GM19463 (cell line): ENCODE measurements at regions not wholly inside any gene's neighbourhood (a gene's known extent, or its start where the extent isn't known, plus 50 kb on each side); places are given as distances from the start of the nearest gene placed in this dataset.

ENCODE experiments used
- ATAC-seq: cut with Tn5 transposase; IDR thresholded peaks from one replicate; pipeline ENCODE4 v1.9.1; 2021; ENCODE audit warnings: mild to moderate bottlenecking, moderate library complexity; ENCODE audit not compliant: unreplicated experiment

DNA sequence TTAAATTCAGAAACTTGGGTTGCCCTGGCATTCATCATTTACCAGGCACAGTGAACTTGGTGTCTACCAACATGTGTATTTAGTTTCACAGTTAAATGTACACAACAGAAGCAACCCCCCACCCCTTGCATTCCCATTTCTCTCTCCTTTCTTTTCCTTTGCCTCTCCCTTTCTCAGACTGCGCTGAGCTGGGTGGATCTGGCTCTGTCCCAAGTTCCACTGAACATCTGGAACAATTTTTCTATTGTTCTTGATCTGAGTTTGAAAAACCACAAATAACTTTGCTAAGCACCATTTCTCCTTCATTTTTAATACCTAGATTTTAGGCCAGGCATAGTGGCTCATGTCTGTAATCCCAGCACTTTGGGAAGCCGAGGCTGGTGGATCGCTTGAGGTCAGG, 242.2 kb downstream of the ABHD5 start:
- no peak for ATAC-seq

DNA sequence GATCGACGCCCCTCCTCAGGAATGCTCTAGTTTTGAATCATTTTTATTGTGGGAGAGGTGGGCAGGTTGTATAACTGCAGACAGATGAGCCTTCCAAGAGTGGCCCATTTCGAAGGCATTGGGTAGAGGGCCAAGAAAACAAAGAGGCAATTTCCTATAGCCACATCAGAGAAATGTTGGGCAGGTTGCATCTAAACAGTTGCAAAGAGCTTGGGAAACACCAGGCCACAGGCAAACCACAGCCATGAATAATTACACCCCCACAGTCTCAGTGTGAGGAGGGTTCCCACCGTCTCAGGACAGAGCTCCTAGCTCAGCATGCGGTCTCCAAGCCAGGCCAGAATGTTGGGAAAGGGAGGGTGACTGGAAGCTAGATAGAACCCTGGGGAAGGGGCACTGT, 257.3 kb downstream of the ABHD5 start:
- ATAC-seq, result no peak

DNA sequence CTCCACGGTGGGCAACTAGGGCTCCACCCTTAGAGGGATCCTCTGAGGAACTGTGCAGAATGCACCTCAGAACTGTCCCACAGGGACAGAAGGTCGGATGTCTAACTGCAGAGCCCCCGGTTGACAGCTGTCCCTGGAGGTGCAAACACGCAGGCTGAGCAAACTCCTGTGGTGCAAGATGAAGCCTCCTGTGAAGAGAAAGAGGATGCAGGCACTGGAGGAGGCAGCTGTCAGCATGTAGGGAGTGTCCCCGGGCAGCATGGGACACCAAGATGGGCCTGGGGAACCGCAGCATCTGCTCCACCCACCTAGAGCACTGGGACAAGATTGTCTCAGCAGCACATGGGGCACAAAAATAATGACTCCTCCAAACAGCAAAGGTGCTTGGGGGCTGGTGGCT, 258.9 kb downstream of the ABHD5 start:
- no peak for ATAC-seq

- no peak for ATAC-seq
Measured at GRCh38 chr3:43950775-43951174, 260.0 kb downstream of the ABHD5 start.

DNA sequence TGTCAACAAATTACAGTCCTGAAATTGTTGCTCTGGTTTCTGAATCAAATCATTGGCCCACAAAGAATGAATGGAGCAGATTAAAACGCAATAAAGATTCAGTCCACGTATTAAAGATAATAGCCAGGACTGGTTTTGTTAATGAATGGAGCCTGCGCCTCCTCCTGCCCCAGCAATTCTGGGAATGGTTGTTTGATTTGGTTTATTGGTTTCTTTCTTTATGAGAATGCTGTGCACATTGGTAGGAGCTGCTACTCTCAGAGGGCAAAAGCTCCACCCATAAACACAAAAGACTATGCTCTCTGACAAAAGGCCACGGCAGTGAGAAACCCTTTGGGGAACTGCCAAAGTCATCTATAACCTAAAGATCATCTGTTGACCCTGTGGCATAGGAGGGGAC, 261.1 kb downstream of the ABHD5 start:
- ATAC-seq, result no peak

DNA sequence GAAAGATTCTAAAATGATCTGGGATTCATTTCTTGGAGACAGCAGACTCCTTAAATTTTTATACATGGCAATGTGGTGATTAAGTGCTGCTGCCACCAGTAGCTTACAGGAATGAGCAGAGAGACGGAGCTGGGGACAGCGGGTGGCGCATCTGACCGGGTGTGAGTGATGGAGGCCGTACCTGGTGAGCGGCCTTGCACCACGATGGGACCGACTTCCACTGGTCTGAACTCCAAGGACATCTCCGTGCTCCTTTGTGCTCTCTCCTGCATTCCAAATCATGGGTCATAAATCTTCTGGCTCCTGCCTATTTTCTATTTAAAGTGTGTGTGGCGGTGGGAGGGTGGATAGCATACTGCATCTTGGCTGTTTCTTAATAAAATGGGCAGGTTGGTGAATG, 262.6 kb downstream of the ABHD5 start:
- ATAC-seq, result no peak

DNA sequence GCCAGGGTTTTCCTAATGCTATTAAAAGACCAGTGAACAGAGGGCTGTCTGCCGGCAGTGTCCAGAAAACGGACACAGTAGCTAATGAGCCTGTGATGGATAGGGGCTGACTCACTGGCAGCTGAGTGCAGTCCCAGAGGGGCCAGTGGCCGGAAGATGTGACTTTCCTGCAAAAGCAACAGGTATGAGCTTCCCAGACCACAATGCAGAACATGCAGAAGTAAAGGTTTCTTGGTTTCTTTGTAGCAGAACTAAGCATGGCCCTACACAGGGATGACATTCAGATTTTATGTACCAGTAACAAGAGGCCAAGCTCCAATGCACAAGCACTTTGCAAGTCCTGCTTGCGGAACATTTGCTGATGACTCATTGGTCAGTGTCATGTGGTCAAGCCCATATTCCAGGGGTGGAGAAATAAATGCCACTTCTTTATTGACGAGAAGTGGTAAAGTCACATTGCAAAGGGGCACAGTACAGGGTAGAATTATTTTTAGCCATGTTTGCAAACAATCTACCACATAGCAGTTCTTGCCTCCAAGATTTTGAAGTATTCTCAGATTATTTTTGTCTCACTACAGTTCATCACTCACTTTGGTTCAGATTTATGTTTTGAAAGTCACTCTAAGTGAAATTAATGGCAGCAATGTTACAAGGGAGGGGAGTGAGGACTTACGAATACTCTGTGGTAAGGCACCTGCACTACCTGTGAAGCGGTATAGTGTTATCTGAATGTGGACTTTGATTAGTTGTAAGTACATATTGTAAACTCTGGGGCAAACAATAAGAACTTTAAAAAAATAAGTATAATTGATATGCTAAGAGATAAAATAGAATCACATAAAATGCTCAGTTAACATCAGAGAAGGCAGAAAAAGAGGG, 263.3 kb downstream of the ABHD5 start:
- ATAC-seq, result no peak

- no peak for ATAC-seq
Measured at GRCh38 chr3:43956945-43957344, 266.2 kb downstream of the ABHD5 start.

- peak; percentile 69 for ATAC-seq
Measured at GRCh38 chr3:43957553-43957952, 266.8 kb downstream of the ABHD5 start.

- peak; percentile 53 for ATAC-seq
Measured at GRCh38 chr3:43958005-43958770, 267.4 kb downstream of the ABHD5 start.

DNA sequence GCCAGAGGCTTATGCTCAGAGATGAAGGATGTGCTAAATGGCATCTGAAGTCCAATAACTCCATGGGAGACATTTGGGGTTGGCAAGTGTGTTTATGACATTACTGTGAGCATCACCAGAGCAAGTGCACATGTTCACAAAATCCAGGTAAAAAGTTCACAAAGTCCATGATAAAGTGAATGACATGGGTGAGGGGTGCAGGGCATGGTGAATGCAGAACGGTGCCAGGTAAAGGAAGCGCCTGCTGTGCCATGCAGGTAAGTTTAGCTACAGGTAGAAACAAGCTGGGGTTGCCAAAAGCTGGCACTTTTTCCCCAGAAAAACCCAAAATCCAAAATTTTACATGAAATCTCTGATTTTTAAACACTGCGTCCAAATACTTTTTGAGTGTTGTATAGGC, 268.2 kb downstream of the ABHD5 start:
- no peak for ATAC-seq

DNA sequence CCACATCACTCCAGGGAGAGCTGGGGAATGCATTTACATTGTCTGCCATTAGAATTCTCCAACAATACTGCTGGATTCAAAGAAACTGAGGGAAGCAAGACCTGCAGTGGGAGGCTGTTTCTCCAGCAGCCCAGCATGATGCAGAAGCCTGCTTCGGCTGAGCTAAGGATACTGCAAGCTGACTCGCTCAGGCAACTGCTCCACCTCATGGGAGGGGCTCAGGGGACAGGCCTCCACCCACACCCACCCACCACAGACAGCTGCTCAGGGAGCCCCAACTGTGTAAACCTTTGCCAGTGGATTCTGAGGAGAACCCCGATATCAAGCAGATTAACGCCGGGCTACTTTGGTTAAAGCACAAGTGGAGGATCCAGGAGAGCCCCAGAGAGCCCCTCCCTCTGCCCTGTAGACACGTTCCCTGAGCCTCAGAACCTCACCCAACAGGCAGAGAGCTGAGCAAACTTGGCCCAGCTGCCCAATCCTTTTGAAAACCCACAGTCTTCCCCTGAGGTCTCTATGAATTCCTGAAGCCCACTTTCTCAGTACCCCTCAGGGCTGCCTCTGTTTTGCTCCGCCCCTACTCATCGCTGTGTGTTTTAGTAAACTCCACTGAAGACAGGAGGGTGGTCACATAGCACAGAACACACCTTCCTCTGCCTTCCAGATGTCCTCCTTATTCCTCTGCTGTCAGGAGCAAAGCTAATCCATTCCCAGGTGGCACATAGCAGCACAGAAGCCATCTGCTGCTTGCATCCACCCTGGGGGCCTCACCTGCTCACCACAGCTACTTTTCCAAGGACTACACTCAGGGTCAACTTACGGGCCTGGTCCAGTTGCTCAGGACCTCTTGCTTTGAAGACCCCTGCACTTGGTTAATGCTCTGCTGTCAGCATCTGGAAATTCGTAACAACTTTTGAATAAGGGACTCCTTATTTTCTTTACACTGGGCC, 269.0 kb downstream of the ABHD5 start:
- no peak for ATAC-seq

GRCh38 chr3:43960448-43960840, 269.7 kb downstream of the ABHD5 start:
- ATAC-seq, result no peak

- ATAC-seq, result no peak
Measured at GRCh38 chr3:43962043-43962442, 271.3 kb downstream of the ABHD5 start.

DNA sequence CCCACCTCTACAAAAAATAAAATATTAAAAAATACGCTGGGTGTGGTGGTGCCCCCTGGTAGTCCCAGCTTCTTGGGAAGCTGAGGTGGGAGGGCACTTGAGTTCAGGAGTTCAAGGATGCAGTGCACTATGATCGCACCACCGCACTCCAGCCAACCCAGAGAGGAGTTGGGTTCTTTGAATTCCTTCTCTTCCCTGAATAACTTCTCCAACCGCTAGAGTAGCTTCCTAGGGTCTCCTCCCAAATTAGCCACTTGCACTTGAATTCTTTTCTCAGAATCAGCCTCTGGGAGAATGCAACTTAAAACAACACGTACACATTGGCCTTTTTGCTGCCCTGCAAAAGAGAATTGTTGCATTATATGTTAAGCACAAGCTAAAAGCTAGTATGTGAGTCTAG, 272.5 kb downstream of the ABHD5 start:
- no peak for ATAC-seq

DNA sequence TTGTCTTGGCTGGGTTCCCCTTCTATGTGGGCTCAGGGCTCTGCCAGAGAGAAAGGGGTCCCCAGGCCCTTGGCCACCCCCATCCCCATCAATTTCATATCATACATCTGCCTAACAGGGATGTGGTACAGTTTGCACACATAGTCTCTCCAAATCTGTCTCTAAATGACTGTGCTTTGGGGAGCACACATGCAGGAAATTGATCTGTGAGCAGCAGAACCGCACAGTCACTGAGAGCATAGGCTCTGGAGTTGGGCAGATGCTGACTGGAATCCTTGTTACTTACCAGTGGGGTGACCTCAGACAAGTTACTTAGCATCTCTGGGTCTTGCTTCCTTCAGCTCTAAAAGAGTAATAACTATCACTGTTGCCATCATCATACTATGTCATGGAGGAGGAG, 273.9 kb downstream of the ABHD5 start:
- no peak for ATAC-seq

GRCh38 chr3:43965656-43966055, 274.9 kb downstream of the ABHD5 start:
- no peak for ATAC-seq

DNA sequence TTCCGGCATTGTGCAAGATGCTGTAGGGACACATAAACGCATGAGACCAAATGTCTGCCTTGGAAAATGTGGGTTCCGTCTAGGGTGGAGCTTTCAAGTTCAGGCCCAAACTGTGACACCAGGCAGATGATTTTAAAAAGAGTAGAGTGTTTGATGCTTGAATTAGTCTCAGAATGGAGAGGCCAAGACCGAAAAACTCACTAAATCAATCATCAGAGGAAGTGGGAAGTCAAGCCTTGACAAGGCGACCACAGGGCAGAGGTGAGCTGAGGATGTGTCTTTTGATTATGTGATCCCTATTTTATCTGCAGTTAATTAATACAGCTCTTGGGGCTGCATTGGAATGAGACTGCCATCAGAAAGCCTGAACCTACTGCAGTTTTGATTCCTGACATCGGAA, 275.4 kb downstream of the ABHD5 start:
- no peak for ATAC-seq

GRCh38 chr3:43966530-43966929, 275.2 kb upstream of the TOPAZ1 start:
- ATAC-seq, result no peak

GRCh38 chr3:43968465-43968864, 273.2 kb upstream of the TOPAZ1 start:
- ATAC-seq, result no peak

DNA sequence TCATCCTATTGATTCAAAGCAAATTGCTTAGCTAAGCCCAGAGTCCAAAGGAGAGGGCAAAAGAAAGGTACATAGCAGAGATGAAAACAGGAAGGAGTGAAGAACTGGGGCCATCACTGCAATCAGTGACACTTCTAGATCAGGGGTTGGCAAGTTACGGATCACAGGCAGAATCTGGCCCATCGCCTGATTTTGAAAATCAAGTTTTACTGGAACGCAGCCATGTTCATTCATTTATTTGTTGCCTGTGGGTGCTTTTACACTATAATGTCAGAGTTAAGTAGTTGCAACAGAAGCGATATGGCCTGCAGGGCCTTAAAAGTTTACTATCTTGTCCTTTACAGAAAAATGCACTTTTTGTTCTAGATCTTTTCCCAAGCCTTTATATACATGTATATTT, 271.7 kb upstream of the TOPAZ1 start:
- no peak for ATAC-seq
